Loucy (cell line): ENCODE measurements at regions not wholly inside any gene's neighbourhood (a gene's known extent, or its start where the extent isn't known, plus 50 kb on each side); places are given as distances from the start of the nearest gene placed in this dataset.

Experiments used
- H2AFZ ChIP-seq: fragments of 200-600 bp; sonication (generic); 2 replicates; pipeline ENCODE4 v1.6.0; 2016; ENCODE audit warnings: antibody characterized with exemption, mild to moderate bottlenecking, low read length, moderate library complexity
- H3F3A ChIP-seq: fragments of 200-600 bp; 2 replicates; pipeline ENCODE4 v1.6.0; 2016; ENCODE audit warnings: antibody characterized with exemption, low read depth, mild to moderate bottlenecking
- H3K27me3 ChIP-seq: fragments of 200-600 bp; sonication (generic); 2 replicates; pipeline ENCODE4 v1.6.1; 2014; ENCODE audit warnings: low read length, mild to moderate bottlenecking; ENCODE audit not compliant: insufficient read depth, poor library complexity, severe bottlenecking
- H3K36me3 ChIP-seq: fragments of 200-600 bp; sonication (generic); 2 replicates; pipeline ENCODE4 v1.6.1; 2016; ENCODE audit warnings: low read length; ENCODE audit not compliant: insufficient read depth
- H3K4me1 ChIP-seq: fragments of 200-600 bp; sonication (generic); 2 replicates; pipeline ENCODE4 v1.5.1; 2014; ENCODE audit warnings: low read length, mild to moderate bottlenecking; ENCODE audit not compliant: insufficient read depth, poor library complexity, severe bottlenecking
- H3K4me2 ChIP-seq: fragments of 200-600 bp; sonication (generic); 2 replicates; pipeline ENCODE4 v1.6.0; 2014; ENCODE audit warnings: antibody characterized with exemption, low read length, low read depth, mild to moderate bottlenecking; ENCODE audit not compliant: poor library complexity, severe bottlenecking
- H3K4me3 ChIP-seq: fragments of 200-600 bp; sonication (generic); 2 replicates; pipeline ENCODE4 v1.5.1; 2014; ENCODE audit warnings: low read length, mild to moderate bottlenecking, mixed read lengths; ENCODE audit not compliant: poor library complexity, severe bottlenecking
- H3K79me2 ChIP-seq: fragments of 200-600 bp; sonication (generic); 2 replicates; pipeline ENCODE4 v1.6.1; 2014; ENCODE audit warnings: low read length; ENCODE audit not compliant: insufficient read depth
- H3K9ac ChIP-seq: fragments of 200-600 bp; sonication (generic); 2 replicates; pipeline ENCODE4 v1.6.0; 2014; ENCODE audit warnings: mild to moderate bottlenecking, low read depth, low read length, moderate library complexity; ENCODE audit not compliant: poor library complexity, severe bottlenecking
- H3K9me2 ChIP-seq: fragments of 200-600 bp; sonication (generic); replicated peaks from 2 replicates; pipeline ENCODE4 v1.6.1; 2016; ENCODE audit warnings: low read depth, low read length, mixed read lengths
- H3K9me3 ChIP-seq: fragments of 200-600 bp; sonication (generic); 2 replicates; pipeline ENCODE4 v1.6.1; 2014; ENCODE audit warnings: mild to moderate bottlenecking, antibody characterized with exemption, low read length, low read depth; ENCODE audit not compliant: insufficient read depth
- H4K20me1 ChIP-seq: fragments of 200-600 bp; sonication (generic); 2 replicates; pipeline ENCODE4 v1.6.0; 2014; ENCODE audit warnings: antibody characterized with exemption, low read length, mild to moderate bottlenecking; ENCODE audit not compliant: insufficient read depth, poor library complexity, severe bottlenecking
- CTCF ChIP-seq: fragments of 200-600 bp; sonication (generic); conservative IDR thresholded peaks from 2 replicates; pipeline ENCODE4 v1.5.1; 2014; ENCODE audit warnings: mild to moderate bottlenecking, antibody characterized with exemption, low read length
- EZH2phosphoT487 ChIP-seq: fragments of 200-600 bp; IDR thresholded peaks from 2 replicates; pipeline ENCODE4 v1.6.1; 2018; ENCODE audit warnings: antibody characterized with exemption, mild to moderate bottlenecking, moderate library complexity, borderline replicate concordance

GRCh38 chr10:64060389-64060788, 539.2 kb downstream of the REEP3 start:
- Histone ChIP-seq H3K9me2 (no peaks in the 10 kb centered on the region), H3K4me2 (no peak overlapping the region), H3F3A (no peaks in the 10 kb centered on the region), H2AFZ (no peak overlapping the region), H3K79me2 (no peaks in the 10 kb centered on the region), H3K9ac (no peak overlapping the region), H3K4me3 (no peak overlapping the region), H4K20me1 (no peaks in the 10 kb centered on the region), H3K27me3 (no peaks in the 10 kb centered on the region), H3K9me3 (no peaks in the 10 kb centered on the region), H3K36me3 (no peaks in the 10 kb centered on the region), H3K4me1 (no peaks in the 10 kb centered on the region)
- TF ChIP-seq CTCF (no peak), EZH2phosphoT487 (no peak)

GRCh38 chr10:64062793-64063192, 541.6 kb downstream of the REEP3 start:
- Histone ChIP-seq H3K4me3 (no peak overlapping the region), H2AFZ (no peak overlapping the region), H3K79me2 (no peaks in the 10 kb centered on the region), H3K9ac (no peak overlapping the region), H3K9me3 (no peaks in the 10 kb centered on the region), H4K20me1 (no peaks in the 10 kb centered on the region), H3K36me3 (no peaks in the 10 kb centered on the region), H3K27me3 (no peaks in the 10 kb centered on the region), H3F3A (no peaks in the 10 kb centered on the region), H3K4me1 (no peaks in the 10 kb centered on the region), H3K4me2 (no peak overlapping the region), H3K9me2 (no peaks in the 10 kb centered on the region)
- TF ChIP-seq CTCF (no peak), EZH2phosphoT487 (no peak)

GRCh38 chr10:64067009-64067606, 545.9 kb downstream of the REEP3 start:
- no peak overlapping the region for H3K4me2 ChIP-seq

More at GRCh38 chr10:64067009-64067606, 545.9 kb downstream of the REEP3 start:
- no peaks in the 10 kb centered on the region for H3F3A ChIP-seq
- no peaks in the 10 kb centered on the region for H3K79me2 ChIP-seq
- no peaks in the 10 kb centered on the region for H4K20me1 ChIP-seq
- H2AFZ ChIP-seq, result no peak overlapping the region
- H3K27me3 ChIP-seq, result no peaks in the 10 kb centered on the region
- H3K4me1 ChIP-seq, result no peaks in the 10 kb centered on the region
- no peaks in the 10 kb centered on the region for H3K9me2 ChIP-seq
- H3K9me3 ChIP-seq, result no peaks in the 10 kb centered on the region
- H3K36me3 ChIP-seq, result no peaks in the 10 kb centered on the region
- H3K9ac ChIP-seq, result no peak overlapping the region
- no peak overlapping the region for H3K4me3 ChIP-seq
- TF ChIP-seq CTCF (no peak), EZH2phosphoT487 (no peak)
